GM23338 (cell line): ENCODE measurements at regions not wholly inside any gene's neighbourhood (a gene's known extent, or its start where the extent isn't known, plus 50 kb on each side); places are given as distances from the start of the nearest gene placed in this dataset.

Experiments used
- ATAC-seq: fragments of 200-7000 bp; cut with Tn5 transposase; 3 replicates; pipeline ENCODE4 v1.9.1; 2020
- DNase-seq: peaks from one replicate; pipeline ENCODE4 v3.0.0-alpha.2; 2015; ENCODE audit warnings: low spot score
- H2AFZ ChIP-seq: fragments of 200-600 bp; sonication (generic); 2 replicates; pipeline ENCODE4 v1.8.0; 2016; ENCODE audit warnings: antibody characterized with exemption, mild to moderate bottlenecking, moderate library complexity
- H3F3A ChIP-seq: fragments of 200-600 bp; sonication (generic); replicated peaks from 2 replicates; pipeline ENCODE4 v1.8.0; 2017; ENCODE audit warnings: antibody characterized with exemption, mixed run types, low read depth
- H3K27ac ChIP-seq: fragments of 200-600 bp; sonication (generic); 2 replicates; pipeline ENCODE4 v1.6.1; 2016; ENCODE audit warnings: low read depth
- H3K27me3 ChIP-seq: fragments of 200-600 bp; sonication (generic); 2 replicates; pipeline ENCODE4 v1.8.0; 2016; ENCODE audit warnings: mild to moderate bottlenecking, mixed run types, moderate library complexity; ENCODE audit not compliant: insufficient read depth
- H3K36me3 ChIP-seq: fragments of 200-600 bp; sonication (generic); 2 replicates; pipeline ENCODE4 v1.8.0; 2016; ENCODE audit warnings: mild to moderate bottlenecking; ENCODE audit not compliant: insufficient read depth
- H3K4me1 ChIP-seq: fragments of 200-600 bp; sonication (generic); 2 replicates; pipeline ENCODE4 v1.8.0; 2016; ENCODE audit warnings: mild to moderate bottlenecking, moderate library complexity; ENCODE audit not compliant: insufficient read depth
- H3K4me2 ChIP-seq: fragments of 200-600 bp; sonication (generic); 2 replicates; pipeline ENCODE4 v1.7.1; 2017; ENCODE audit warnings: mixed run types
- H3K4me3 ChIP-seq: fragments of 200-600 bp; sonication (generic); 2 replicates; pipeline ENCODE4 v1.6.1; 2016; ENCODE audit warnings: mixed run types
- H3K79me2 ChIP-seq: fragments of 200-600 bp; sonication (generic); replicated peaks from 2 replicates; pipeline ENCODE4 v1.8.0; 2017; ENCODE audit warnings: mild to moderate bottlenecking; ENCODE audit not compliant: insufficient read depth
- H3K9me2 ChIP-seq: fragments of 200-600 bp; sonication (generic); 2 replicates; pipeline ENCODE4 v1.8.0; 2017; ENCODE audit not compliant: insufficient read depth
- H4K20me1 ChIP-seq: fragments of 200-600 bp; sonication (generic); replicated peaks from 2 replicates; pipeline ENCODE4 v1.8.0; 2017; ENCODE audit warnings: mild to moderate bottlenecking; ENCODE audit not compliant: insufficient read depth
- H3K27ac Mint-ChIP-seq: 2 replicates; pipeline ENCODE4 v1.8.0; 2020; ENCODE audit warnings: inconsistent platforms, mild to moderate bottlenecking, moderate library complexity, mixed read lengths
- H3K27me3 Mint-ChIP-seq: 3 replicates; pipeline ENCODE4 v1.8.0; 2022; ENCODE audit warnings: low read depth, mild to moderate bottlenecking, moderate library complexity, mixed read lengths, inconsistent platforms; ENCODE audit not compliant: insufficient read depth, poor library complexity
- H3K36me3 Mint-ChIP-seq: 3 replicates; pipeline ENCODE4 v1.8.0; 2021; ENCODE audit warnings: low read depth, mild to moderate bottlenecking, inconsistent platforms, moderate library complexity, mixed read lengths
- H3K4me1 Mint-ChIP-seq: 3 replicates; pipeline ENCODE4 v1.8.0; 2020; ENCODE audit warnings: mild to moderate bottlenecking, inconsistent platforms, mixed read lengths
- H3K4me3 Mint-ChIP-seq: 3 replicates; pipeline ENCODE4 v1.8.0; 2021; ENCODE audit warnings: moderate library complexity, mild to moderate bottlenecking, inconsistent platforms, mixed read lengths
- H3K9me3 Mint-ChIP-seq: 3 replicates; pipeline ENCODE4 v1.8.0; 2020; ENCODE audit warnings: moderate library complexity, mild to moderate bottlenecking, inconsistent platforms, mixed read lengths
- CREB1 ChIP-seq: fragments of 250-450 bp; sonication (Bioruptor Pico); IDR thresholded peaks from 2 replicates; pipeline ENCODE4 v1.5.0; 2020; ENCODE audit warnings: low read depth, mild to moderate bottlenecking, moderate library complexity
- CTCF ChIP-seq, 2 experiments: fragments of 200-600 bp in 1 of 2; sonication (generic) in 1 of 2; conservative IDR thresholded peaks; 2 replicates each; pipeline versions ENCODE4 v1.5.1 to v1.6.1; 2016 to 2017; ENCODE audit warnings: antibody characterized with exemption in 2 of 2, low read depth in 2 of 2, mild to moderate bottlenecking in 2 of 2, moderate library complexity in 1 of 2
- ETS1 ChIP-seq: IDR thresholded peaks from 2 replicates; pipeline ENCODE4 v1.6.1; 2016; ENCODE audit warnings: antibody characterized with exemption
- EZH2 ChIP-seq: fragments of 200-600 bp; sonication (generic); IDR thresholded peaks from one replicate; pipeline ENCODE4 v1.8.0; 2017; ENCODE audit warnings: antibody characterized with exemption, mild to moderate bottlenecking, low read depth; ENCODE audit not compliant: unreplicated experiment
- EZH2phosphoT487 ChIP-seq: fragments of 200-600 bp; sonication (generic); IDR thresholded peaks from one replicate; pipeline ENCODE4 v1.8.1; 2018; ENCODE audit warnings: antibody characterized with exemption; ENCODE audit not compliant: unreplicated experiment
- JUNB ChIP-seq: IDR thresholded peaks from one replicate; pipeline ENCODE4 v1.6.1; 2016; ENCODE audit warnings: antibody characterized with exemption; ENCODE audit not compliant: unreplicated experiment
- NANOG ChIP-seq: IDR thresholded peaks from 2 replicates; pipeline ENCODE4 v1.6.1; 2016; ENCODE audit warnings: antibody characterized with exemption, borderline replicate concordance
- POLR2AphosphoS5 ChIP-seq: IDR thresholded peaks from 2 replicates; pipeline ENCODE4 v1.6.1; 2016; ENCODE audit warnings: antibody characterized with exemption, low read depth
- ZNF114 ChIP-seq: fragments of 250-450 bp; sonication (Bioruptor Pico); IDR thresholded peaks from 2 replicates; pipeline ENCODE4 v1.5.0; 2020; ENCODE audit warnings: mild to moderate bottlenecking, moderate library complexity
- ZNF331 ChIP-seq: fragments of 250-450 bp; sonication (Bioruptor Pico); IDR thresholded peaks from 2 replicates; pipeline ENCODE4 v1.5.0; 2020; ENCODE audit warnings: low read depth, mild to moderate bottlenecking, moderate library complexity
- TF ChIP-seq, protein P1 (sequence below): fragments of 250-450 bp; sonication (Bioruptor Pico); IDR thresholded peaks from 2 replicates; pipeline ENCODE4 v1.5.0; 2020; ENCODE audit warnings: mild to moderate bottlenecking, moderate library complexity
- TF ChIP-seq, protein P2 (sequence below): IDR thresholded peaks from one replicate; pipeline ENCODE4 v1.6.1; 2018; ENCODE audit warnings: antibody characterized with exemption; ENCODE audit not compliant: unreplicated experiment

DNA sequence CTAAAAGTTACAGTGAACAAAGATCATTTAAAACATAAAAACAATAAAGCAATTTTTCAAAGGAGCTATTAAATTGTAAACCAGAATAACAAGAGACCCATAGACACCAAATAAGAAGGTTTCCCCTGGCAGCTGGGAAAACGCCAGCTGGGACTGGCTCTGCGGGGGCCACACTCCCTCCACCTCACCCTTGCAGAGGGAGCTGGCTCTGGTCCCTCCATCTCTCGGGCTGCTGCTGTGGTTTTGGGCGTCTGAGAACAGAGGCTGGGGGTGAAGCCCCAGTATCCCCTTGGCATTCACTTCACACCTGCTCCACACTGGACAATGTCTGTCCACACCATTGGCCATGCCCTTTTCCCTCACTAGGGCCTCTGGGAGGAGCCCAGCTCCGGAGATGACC is 62.1 kb upstream of the OTOS start:
- H4K20me1 ChIP-seq: no peaks in the 10 kb centered on the region
- no peak overlapping the region for H3K4me3 ChIP-seq
- H3K27ac Mint-ChIP-seq: no peak overlapping the region
- H3K27me3 ChIP-seq: no peaks in the 10 kb centered on the region
- no peak for DNase-seq
- ATAC-seq: no peak
- H3K4me3 Mint-ChIP-seq: no peak overlapping the region
- peaks cover 10% of the 10 kb centered on the region for H3K27me3 Mint-ChIP-seq
- no peaks in the 10 kb centered on the region for H3F3A ChIP-seq
- H2AFZ ChIP-seq: no peak overlapping the region
- no peaks in the 10 kb centered on the region for H3K36me3 Mint-ChIP-seq
- no peaks in the 10 kb centered on the region for H3K36me3 ChIP-seq
- peaks cover 17% of the 10 kb centered on the region for H3K4me1 Mint-ChIP-seq
- peaks cover 12% of the 10 kb centered on the region; the same call in 2 of the 3 replicates for H3K9me3 Mint-ChIP-seq
- no peaks in the 10 kb centered on the region for H3K9me2 ChIP-seq
- H3K4me1 ChIP-seq: peaks cover 11% of the 10 kb centered on the region
- H3K4me2 ChIP-seq: no peak overlapping the region
- TF ChIP-seq, protein P1, sequence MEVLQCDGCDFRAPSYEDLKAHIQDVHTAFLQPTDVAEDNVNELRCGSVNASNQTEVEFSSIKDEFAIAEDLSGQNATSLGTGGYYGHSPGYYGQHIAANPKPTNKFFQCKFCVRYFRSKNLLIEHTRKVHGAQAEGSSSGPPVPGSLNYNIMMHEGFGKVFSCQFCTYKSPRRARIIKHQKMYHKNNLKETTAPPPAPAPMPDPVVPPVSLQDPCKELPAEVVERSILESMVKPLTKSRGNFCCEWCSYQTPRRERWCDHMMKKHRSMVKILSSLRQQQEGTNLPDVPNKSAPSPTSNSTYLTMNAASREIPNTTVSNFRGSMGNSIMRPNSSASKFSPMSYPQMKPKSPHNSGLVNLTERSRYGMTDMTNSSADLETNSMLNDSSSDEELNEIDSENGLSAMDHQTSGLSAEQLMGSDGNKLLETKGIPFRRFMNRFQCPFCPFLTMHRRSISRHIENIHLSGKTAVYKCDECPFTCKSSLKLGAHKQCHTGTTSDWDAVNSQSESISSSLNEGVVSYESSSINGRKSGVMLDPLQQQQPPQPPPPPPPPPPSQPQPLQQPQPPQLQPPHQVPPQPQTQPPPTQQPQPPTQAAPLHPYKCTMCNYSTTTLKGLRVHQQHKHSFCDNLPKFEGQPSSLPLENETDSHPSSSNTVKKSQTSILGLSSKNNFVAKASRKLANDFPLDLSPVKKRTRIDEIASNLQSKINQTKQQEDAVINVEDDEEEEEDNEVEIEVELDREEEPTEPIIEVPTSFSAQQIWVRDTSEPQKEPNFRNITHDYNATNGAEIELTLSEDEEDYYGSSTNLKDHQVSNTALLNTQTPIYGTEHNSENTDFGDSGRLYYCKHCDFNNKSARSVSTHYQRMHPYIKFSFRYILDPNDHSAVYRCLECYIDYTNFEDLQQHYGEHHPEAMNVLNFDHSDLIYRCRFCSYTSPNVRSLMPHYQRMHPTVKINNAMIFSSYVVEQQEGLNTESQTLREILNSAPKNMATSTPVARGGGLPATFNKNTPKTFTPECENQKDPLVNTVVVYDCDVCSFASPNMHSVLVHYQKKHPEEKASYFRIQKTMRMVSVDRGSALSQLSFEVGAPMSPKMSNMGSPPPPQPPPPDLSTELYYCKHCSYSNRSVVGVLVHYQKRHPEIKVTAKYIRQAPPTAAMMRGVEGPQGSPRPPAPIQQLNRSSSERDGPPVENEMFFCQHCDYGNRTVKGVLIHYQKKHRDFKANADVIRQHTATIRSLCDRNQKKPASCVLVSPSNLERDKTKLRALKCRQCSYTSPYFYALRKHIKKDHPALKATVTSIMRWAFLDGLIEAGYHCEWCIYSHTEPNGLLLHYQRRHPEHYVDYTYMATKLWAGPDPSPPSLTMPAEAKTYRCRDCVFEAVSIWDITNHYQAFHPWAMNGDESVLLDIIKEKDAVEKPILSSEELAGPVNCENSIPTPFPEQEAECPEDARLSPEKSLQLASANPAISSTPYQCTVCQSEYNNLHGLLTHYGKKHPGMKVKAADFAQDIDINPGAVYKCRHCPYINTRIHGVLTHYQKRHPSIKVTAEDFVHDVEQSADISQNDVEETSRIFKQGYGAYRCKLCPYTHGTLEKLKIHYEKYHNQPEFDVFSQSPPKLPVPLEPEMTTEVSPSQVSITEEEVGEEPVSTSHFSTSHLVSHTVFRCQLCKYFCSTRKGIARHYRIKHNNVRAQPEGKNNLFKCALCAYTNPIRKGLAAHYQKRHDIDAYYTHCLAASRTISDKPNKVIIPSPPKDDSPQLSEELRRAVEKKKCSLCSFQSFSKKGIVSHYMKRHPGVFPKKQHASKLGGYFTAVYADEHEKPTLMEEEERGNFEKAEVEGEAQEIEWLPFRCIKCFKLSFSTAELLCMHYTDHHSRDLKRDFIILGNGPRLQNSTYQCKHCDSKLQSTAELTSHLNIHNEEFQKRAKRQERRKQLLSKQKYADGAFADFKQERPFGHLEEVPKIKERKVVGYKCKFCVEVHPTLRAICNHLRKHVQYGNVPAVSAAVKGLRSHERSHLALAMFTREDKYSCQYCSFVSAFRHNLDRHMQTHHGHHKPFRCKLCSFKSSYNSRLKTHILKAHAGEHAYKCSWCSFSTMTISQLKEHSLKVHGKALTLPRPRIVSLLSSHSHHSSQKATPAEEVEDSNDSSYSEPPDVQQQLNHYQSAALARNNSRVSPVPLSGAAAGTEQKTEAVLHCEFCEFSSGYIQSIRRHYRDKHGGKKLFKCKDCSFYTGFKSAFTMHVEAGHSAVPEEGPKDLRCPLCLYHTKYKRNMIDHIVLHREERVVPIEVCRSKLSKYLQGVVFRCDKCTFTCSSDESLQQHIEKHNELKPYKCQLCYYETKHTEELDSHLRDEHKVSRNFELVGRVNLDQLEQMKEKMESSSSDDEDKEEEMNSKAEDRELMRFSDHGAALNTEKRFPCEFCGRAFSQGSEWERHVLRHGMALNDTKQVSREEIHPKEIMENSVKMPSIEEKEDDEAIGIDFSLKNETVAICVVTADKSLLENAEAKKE (CRISPR knock-in tag): no peak
- TF ChIP-seq CREB1 (CRISPR knock-in tag) (no peak), EZH2phosphoT487 (no peak), CTCF (conservative IDR thresholded peaks at IDR 0.05; ENCODE audit: low read depth in 2 of 2) (no peak), EZH2 (no peak), ETS1 (no peak), POLR2AphosphoS5 (no peak), ZNF114 (CRISPR knock-in tag) (no peak), JUNB (no peak), ZNF331 (CRISPR knock-in tag) (no peak), NANOG (no peak)
- TF ChIP-seq, protein P2, sequence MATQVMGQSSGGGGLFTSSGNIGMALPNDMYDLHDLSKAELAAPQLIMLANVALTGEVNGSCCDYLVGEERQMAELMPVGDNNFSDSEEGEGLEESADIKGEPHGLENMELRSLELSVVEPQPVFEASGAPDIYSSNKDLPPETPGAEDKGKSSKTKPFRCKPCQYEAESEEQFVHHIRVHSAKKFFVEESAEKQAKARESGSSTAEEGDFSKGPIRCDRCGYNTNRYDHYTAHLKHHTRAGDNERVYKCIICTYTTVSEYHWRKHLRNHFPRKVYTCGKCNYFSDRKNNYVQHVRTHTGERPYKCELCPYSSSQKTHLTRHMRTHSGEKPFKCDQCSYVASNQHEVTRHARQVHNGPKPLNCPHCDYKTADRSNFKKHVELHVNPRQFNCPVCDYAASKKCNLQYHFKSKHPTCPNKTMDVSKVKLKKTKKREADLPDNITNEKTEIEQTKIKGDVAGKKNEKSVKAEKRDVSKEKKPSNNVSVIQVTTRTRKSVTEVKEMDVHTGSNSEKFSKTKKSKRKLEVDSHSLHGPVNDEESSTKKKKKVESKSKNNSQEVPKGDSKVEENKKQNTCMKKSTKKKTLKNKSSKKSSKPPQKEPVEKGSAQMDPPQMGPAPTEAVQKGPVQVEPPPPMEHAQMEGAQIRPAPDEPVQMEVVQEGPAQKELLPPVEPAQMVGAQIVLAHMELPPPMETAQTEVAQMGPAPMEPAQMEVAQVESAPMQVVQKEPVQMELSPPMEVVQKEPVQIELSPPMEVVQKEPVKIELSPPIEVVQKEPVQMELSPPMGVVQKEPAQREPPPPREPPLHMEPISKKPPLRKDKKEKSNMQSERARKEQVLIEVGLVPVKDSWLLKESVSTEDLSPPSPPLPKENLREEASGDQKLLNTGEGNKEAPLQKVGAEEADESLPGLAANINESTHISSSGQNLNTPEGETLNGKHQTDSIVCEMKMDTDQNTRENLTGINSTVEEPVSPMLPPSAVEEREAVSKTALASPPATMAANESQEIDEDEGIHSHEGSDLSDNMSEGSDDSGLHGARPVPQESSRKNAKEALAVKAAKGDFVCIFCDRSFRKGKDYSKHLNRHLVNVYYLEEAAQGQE: no peak
- no peaks in the 10 kb centered on the region for H3K79me2 ChIP-seq
- H3K27ac ChIP-seq: no peak overlapping the region
